ENCODE measurements at regions not wholly inside any gene's neighbourhood (a gene's known extent, or its start where the extent isn't known, plus 50 kb on each side); places are given as distances from the start of the nearest gene placed in this dataset.

DNA sequence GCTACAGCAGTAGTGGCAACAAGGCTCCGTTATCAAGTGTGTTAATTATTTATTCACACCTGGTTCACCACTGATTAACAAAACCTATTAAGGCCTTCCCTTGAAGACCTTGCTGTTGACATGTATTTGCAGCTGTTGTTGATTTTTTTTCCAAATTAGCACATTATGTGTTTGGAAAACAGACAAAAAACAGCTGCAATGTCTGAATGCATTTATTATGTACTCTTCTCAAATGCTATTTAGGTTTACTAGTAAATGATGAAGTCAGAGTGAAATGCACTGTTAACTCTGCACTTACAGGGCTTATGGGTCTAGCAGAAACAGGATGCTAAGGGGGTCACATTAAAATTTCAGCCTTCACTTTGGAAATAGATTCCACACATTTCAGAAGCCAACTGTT is 99.5 kb upstream of the PCDH7 start:
- TF ChIP-seq, protein P1, sequence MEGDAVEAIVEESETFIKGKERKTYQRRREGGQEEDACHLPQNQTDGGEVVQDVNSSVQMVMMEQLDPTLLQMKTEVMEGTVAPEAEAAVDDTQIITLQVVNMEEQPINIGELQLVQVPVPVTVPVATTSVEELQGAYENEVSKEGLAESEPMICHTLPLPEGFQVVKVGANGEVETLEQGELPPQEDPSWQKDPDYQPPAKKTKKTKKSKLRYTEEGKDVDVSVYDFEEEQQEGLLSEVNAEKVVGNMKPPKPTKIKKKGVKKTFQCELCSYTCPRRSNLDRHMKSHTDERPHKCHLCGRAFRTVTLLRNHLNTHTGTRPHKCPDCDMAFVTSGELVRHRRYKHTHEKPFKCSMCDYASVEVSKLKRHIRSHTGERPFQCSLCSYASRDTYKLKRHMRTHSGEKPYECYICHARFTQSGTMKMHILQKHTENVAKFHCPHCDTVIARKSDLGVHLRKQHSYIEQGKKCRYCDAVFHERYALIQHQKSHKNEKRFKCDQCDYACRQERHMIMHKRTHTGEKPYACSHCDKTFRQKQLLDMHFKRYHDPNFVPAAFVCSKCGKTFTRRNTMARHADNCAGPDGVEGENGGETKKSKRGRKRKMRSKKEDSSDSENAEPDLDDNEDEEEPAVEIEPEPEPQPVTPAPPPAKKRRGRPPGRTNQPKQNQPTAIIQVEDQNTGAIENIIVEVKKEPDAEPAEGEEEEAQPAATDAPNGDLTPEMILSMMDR (IDR thresholded peaks at IDR 0.05; ENCODE audit: low read depth, low read length), result no peak
- H3K4me3 ChIP-seq (replicated peaks in 1 of 2; ENCODE audit: low read depth in 2 of 2, low read length in 2 of 2), result no peak overlapping the region
- no peak for DNase-seq (ENCODE audit: low read depth in 2 of 2)

GRCh38 chr4:30630431-30630830 is 89.7 kb upstream of the PCDH7 start:
- no peak overlapping the region for H3K4me3 ChIP-seq (replicated peaks in 1 of 2; ENCODE audit: low read depth in 2 of 2, low read length in 2 of 2)
- no peak for DNase-seq (ENCODE audit: low read depth in 2 of 2)
- TF ChIP-seq, protein P1 (IDR thresholded peaks at IDR 0.05; ENCODE audit: low read depth, low read length), result no peak

GRCh38 chr4:30632751-30633150 is 87.4 kb upstream of the PCDH7 start:
- DNase-seq (ENCODE audit: low read depth in 2 of 2), result no peak
- no peak overlapping the region for H3K4me3 ChIP-seq (replicated peaks in 1 of 2; ENCODE audit: low read depth in 2 of 2, low read length in 2 of 2)
- TF ChIP-seq, protein P1 (IDR thresholded peaks at IDR 0.05; ENCODE audit: low read depth, low read length), result no peak

- TF ChIP-seq, protein P1 (IDR thresholded peaks at IDR 0.05; ENCODE audit: low read depth, low read length), result no peak
- no peak overlapping the region for H3K4me3 ChIP-seq (replicated peaks in 1 of 2; ENCODE audit: low read depth in 2 of 2, low read length in 2 of 2)
- no peak for DNase-seq (ENCODE audit: low read depth in 2 of 2)
These were observed 78.8 kb upstream of the PCDH7 start for GRCh38 chr4:30641345-30641744.

DNA sequence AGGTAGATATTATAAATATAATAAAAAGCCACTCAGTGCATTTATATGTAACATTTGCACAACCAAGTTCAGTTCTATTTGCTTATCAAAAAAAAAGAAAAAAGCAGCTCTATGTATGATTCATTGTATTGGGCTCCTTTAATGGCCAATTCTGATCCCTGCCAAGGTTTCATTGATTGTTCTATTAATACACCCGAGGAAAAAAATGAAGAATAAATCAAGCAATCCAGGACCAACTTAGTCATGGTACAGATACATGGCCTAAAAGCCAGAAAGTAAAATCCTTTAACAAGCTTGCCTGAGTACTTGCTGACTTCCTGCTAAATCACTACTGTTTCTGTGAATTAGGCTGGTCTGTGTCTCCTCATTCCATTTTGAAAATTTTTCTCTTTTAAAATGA is 77.6 kb upstream of the PCDH7 start:
- no peak for DNase-seq (ENCODE audit: low read depth in 2 of 2)
- TF ChIP-seq, protein P1 (IDR thresholded peaks at IDR 0.05; ENCODE audit: low read depth, low read length), result no peak
- H3K4me3 ChIP-seq (replicated peaks in 1 of 2; ENCODE audit: low read depth in 2 of 2, low read length in 2 of 2), result no peak overlapping the region

GRCh38 chr4:30653291-30653690 is 66.9 kb upstream of the PCDH7 start:
- no peak overlapping the region for H3K4me3 ChIP-seq (replicated peaks in 1 of 2; ENCODE audit: low read depth in 2 of 2, low read length in 2 of 2)
- TF ChIP-seq, protein P1 (IDR thresholded peaks at IDR 0.05; ENCODE audit: low read depth, low read length), result no peak
- no peak for DNase-seq (ENCODE audit: low read depth in 2 of 2)

GRCh38 chr4:30656828-30657227 is 63.3 kb upstream of the PCDH7 start:
- TF ChIP-seq, protein P1 (IDR thresholded peaks at IDR 0.05; ENCODE audit: low read depth, low read length), result no peak
- H3K4me3 ChIP-seq (replicated peaks in 1 of 2; ENCODE audit: low read depth in 2 of 2, low read length in 2 of 2), result no peak overlapping the region
- no peak for DNase-seq (ENCODE audit: low read depth in 2 of 2)

Measured in cardiac fibroblast (primary cell).